Right atrium auricular region (tissue), 2 donors: ENCODE measurements at regions not wholly inside any gene's neighbourhood (a gene's known extent, or its start where the extent isn't known, plus 50 kb on each side); places are given as distances from the start of the nearest gene placed in this dataset.

Source experiments
- DNase-seq: peaks from one replicate; pipeline ENCODE4 v3.0.0-alpha.2; 2019; ENCODE audit warnings: low spot score
- H3K27ac ChIP-seq, 2 donors: fragments of 200-600 bp; sonication (generic); 1 replicate in 1 of 2; 2 replicates in 1 of 2; pipeline ENCODE4 v1.5.1; 2016 to 2019
- H3K27me3 ChIP-seq, 2 donors: fragments of 200-600 bp; sonication (generic); one replicate each; pipeline versions ENCODE4 v1.5.1 to v1.6.0; 2017 to 2019
- H3K36me3 ChIP-seq: fragments of 200-600 bp; sonication (generic); one replicate; pipeline ENCODE4 v1.5.1; 2016
- H3K4me1 ChIP-seq, 2 donors: fragments of 200-600 bp; sonication (generic); one replicate each; pipeline versions ENCODE4 v1.5.1 to v1.6.0; 2017 to 2019
- H3K4me3 ChIP-seq, 2 donors: fragments of 200-600 bp; sonication (generic); 1 replicate in 1 of 2; 2 replicates in 1 of 2; pipeline ENCODE4 v1.5.1; 2017 to 2019; ENCODE audit warnings: mild to moderate bottlenecking in 1 of 2, moderate library complexity in 1 of 2
- H3K9me3 ChIP-seq, 2 donors: fragments of 200-600 bp; sonication (generic); one replicate each; pipeline ENCODE4 v1.5.1; 2019
- CTCF ChIP-seq, 2 donors: fragments of 200-600 bp; sonication (generic); IDR thresholded peaks; one replicate each; pipeline ENCODE4 v1.5.1; 2019; ENCODE audit warnings: antibody characterized with exemption in 2 of 2

GRCh38 chr1:39122056-39122455 is 82.4 kb upstream of the MACF1 start:
- peaks cover 0 to 18% of the 10 kb centered on the region in 2 donors for H3K4me1 ChIP-seq
- no peak overlapping the region for H3K4me3 ChIP-seq
- peaks cover 10% of the 10 kb centered on the region for H3K36me3 ChIP-seq
- H3K27ac ChIP-seq = no peak overlapping the region
- TF ChIP-seq CTCF (IDR thresholded peaks at IDR 0.05) = no peak
- H3K27me3 ChIP-seq = no peaks in the 10 kb centered on the region
- no peaks in the 10 kb centered on the region for H3K9me3 ChIP-seq
- no peak for DNase-seq

GRCh38 chr1:39124282-39124681 is 80.2 kb upstream of the MACF1 start:
- no peak overlapping the region for H3K27ac ChIP-seq
- no peaks in the 10 kb centered on the region for H3K9me3 ChIP-seq
- DNase-seq = no peak
- H3K36me3 ChIP-seq = peaks cover 10% of the 10 kb centered on the region
- H3K27me3 ChIP-seq = no peaks in the 10 kb centered on the region
- TF ChIP-seq CTCF (IDR thresholded peaks at IDR 0.05) = no peak
- H3K4me1 ChIP-seq = peaks cover 0 to 23% of the 10 kb centered on the region in 2 donors
- H3K4me3 ChIP-seq = no peak overlapping the region

GRCh38 chr1:39127513-39127912 is 77.0 kb upstream of the MACF1 start:
- no peaks in the 10 kb centered on the region for H3K27me3 ChIP-seq
- H3K9me3 ChIP-seq = no peaks in the 10 kb centered on the region
- peaks cover 10% of the 10 kb centered on the region for H3K36me3 ChIP-seq
- peak overlapping the region; percentile 19 to 35 for H3K27ac ChIP-seq
- no peak overlapping the region for H3K4me3 ChIP-seq
- TF ChIP-seq CTCF (IDR thresholded peaks at IDR 0.05) = no peak
- peaks cover 0 to 54% of the 10 kb centered on the region in 2 donors for H3K4me1 ChIP-seq
- no peak for DNase-seq

- no peak for DNase-seq
- H3K27ac ChIP-seq = peak overlapping the region; percentile 19 to 35
- peaks cover 0 to 60% of the 10 kb centered on the region in 2 donors for H3K4me1 ChIP-seq
- no peaks in the 10 kb centered on the region for H3K27me3 ChIP-seq
- H3K36me3 ChIP-seq = peaks cover 10% of the 10 kb centered on the region
- no peak overlapping the region for H3K4me3 ChIP-seq
- no peaks in the 10 kb centered on the region for H3K9me3 ChIP-seq
- TF ChIP-seq CTCF (IDR thresholded peaks at IDR 0.05) = no peak
Observed at GRCh38 chr1:39128126-39128525, 76.4 kb upstream of the MACF1 start.

- H3K36me3 ChIP-seq = peaks cover 10% of the 10 kb centered on the region
- H3K9me3 ChIP-seq = no peaks in the 10 kb centered on the region
- no peak overlapping the region for H3K27ac ChIP-seq
- no peak for TF ChIP-seq CTCF (IDR thresholded peaks at IDR 0.05)
- no peaks in the 10 kb centered on the region for H3K27me3 ChIP-seq
- DNase-seq = no peak
- peaks cover 0 to 68% of the 10 kb centered on the region in 2 donors for H3K4me1 ChIP-seq
- no peak overlapping the region for H3K4me3 ChIP-seq
Observed at GRCh38 chr1:39128959-39129358, 75.5 kb upstream of the MACF1 start.

GRCh38 chr1:39129514-39129913 is 75.0 kb upstream of the MACF1 start:
- Histone ChIP-seq H3K4me3 (no peak overlapping the region), H3K4me1 (peaks cover 0 to 68% of the 10 kb centered on the region in 2 donors), H3K27me3 (no peaks in the 10 kb centered on the region), H3K9me3 (no peaks in the 10 kb centered on the region), H3K27ac (peak overlapping the region in 1 of 2 donors; percentile 52), H3K36me3 (peaks cover 10% of the 10 kb centered on the region)
- DNase-seq = no peak
- TF ChIP-seq CTCF (IDR thresholded peaks at IDR 0.05) = peak in 1 of 2 donors; percentile 47
